HG03039 (cell line): ENCODE measurements at regions not wholly inside any gene's neighbourhood (a gene's known extent, or its start where the extent isn't known, plus 50 kb on each side); places are given as distances from the start of the nearest gene placed in this dataset.

Source experiments
- ATAC-seq: cut with Tn5 transposase; IDR thresholded peaks from one replicate; pipeline ENCODE4 v1.9.1; 2021; ENCODE audit warnings: mild to moderate bottlenecking, moderate library complexity; ENCODE audit not compliant: unreplicated experiment

- ATAC-seq: no peak
These were observed 267.3 kb downstream of the MAP2K4 start for GRCh38 chr17:12287953-12288352.

GRCh38 chr17:12290207-12290606 lies 269.5 kb downstream of the MAP2K4 start:
- no peak for ATAC-seq

GRCh38 chr17:12296209-12296625 lies 275.5 kb downstream of the MAP2K4 start:
- ATAC-seq: no peak

GRCh38 chr17:12301551-12301950 lies 280.9 kb downstream of the MAP2K4 start:
- no peak for ATAC-seq

- ATAC-seq: no peak
These were observed 282.0 kb downstream of the MAP2K4 start for GRCh38 chr17:12302711-12303110.

GRCh38 chr17:12310811-12311210 lies 290.1 kb downstream of the MAP2K4 start:
- ATAC-seq: no peak

GRCh38 chr17:12312692-12313091 lies 292.0 kb downstream of the MAP2K4 start:
- ATAC-seq: no peak

- no peak for ATAC-seq
These were observed 293.1 kb downstream of the MAP2K4 start for GRCh38 chr17:12313786-12314185.

- ATAC-seq: no peak
These were observed 295.3 kb downstream of the MAP2K4 start for GRCh38 chr17:12316021-12316420.

GRCh38 chr17:12318571-12319266 lies 298.0 kb downstream of the MAP2K4 start:
- no peak for ATAC-seq

GRCh38 chr17:12320286-12320685 lies 299.6 kb downstream of the MAP2K4 start:
- ATAC-seq: no peak

- ATAC-seq: no peak
These were observed 307.5 kb downstream of the MAP2K4 start for GRCh38 chr17:12328204-12328603.

GRCh38 chr17:12330456-12330855 lies 309.8 kb downstream of the MAP2K4 start:
- ATAC-seq: no peak

- no peak for ATAC-seq
These were observed 320.7 kb downstream of the MAP2K4 start for GRCh38 chr17:12341328-12341727.

GRCh38 chr17:12342161-12342560 lies 321.5 kb downstream of the MAP2K4 start:
- no peak for ATAC-seq

GRCh38 chr17:12342609-12343435 lies 322.1 kb downstream of the MAP2K4 start:
- ATAC-seq: no peak

GRCh38 chr17:12348476-12348875 lies 317.2 kb upstream of the MYOCD start:
- no peak for ATAC-seq

GRCh38 chr17:12349297-12349696 lies 316.4 kb upstream of the MYOCD start:
- no peak for ATAC-seq

- no peak for ATAC-seq
These were observed 313.6 kb upstream of the MYOCD start for GRCh38 chr17:12352127-12352526.

GRCh38 chr17:12357600-12357999 lies 308.1 kb upstream of the MYOCD start:
- ATAC-seq: no peak

- no peak for ATAC-seq
These were observed 307.2 kb upstream of the MYOCD start for GRCh38 chr17:12358477-12358876.

- no peak for ATAC-seq
These were observed 302.7 kb upstream of the MYOCD start for GRCh38 chr17:12362853-12363455.
